GM12878 (cell line): ENCODE measurements at regions not wholly inside any gene's neighbourhood (a gene's known extent, or its start where the extent isn't known, plus 50 kb on each side); places are given as distances from the start of the nearest gene placed in this dataset.

Experiments
- ATAC-seq: fragments of 200-7000 bp; cut with Tn5 transposase; 3 replicates; pipeline ENCODE4 v1.9.1; 2020; ENCODE audit warnings: mild to moderate bottlenecking, moderate library complexity
- BruUV-seq: library from RNA; stranded (reverse); fragments of 400-500 nt; replicated peaks from 2 replicates; lab custom pipeline; 2021; lab: Mats Ljungman, UMichigan
- CTCF ChIA-PET: fragments of 300-600 bp; sonication (Branson Sonifier 250); formaldehyde crosslinking; extraction: SDS; loops from one replicate; lab custom pipeline; 2021; ENCODE audit warnings: inconsistent platforms; lab: Yijun Ruan, JAX
- POLR2A ChIA-PET: fragments of 350-600 bp; formaldehyde crosslinking; extraction: SDS; loops from one replicate; lab custom pipeline; 2021; ENCODE audit warnings: inconsistent platforms; lab: Charles Lee
- RAD21 ChIA-PET: fragments of 300-600 bp; sonication (Branson Sonifier 250); formaldehyde crosslinking; loops from one replicate; lab custom pipeline; 2023; ENCODE audit warnings: antibody characterized with exemption; ENCODE audit not compliant: unreplicated experiment; lab: Charles Lee
- SMC1A ChIA-PET: fragments of 300-600 bp; sonication (Branson Sonifier 250); formaldehyde crosslinking; loops from one replicate; lab custom pipeline; 2023; ENCODE audit not compliant: unreplicated experiment, uncharacterized antibody; lab: Charles Lee
- DNase-seq: peaks from one replicate; pipeline ENCODE4 v3.0.0-alpha.2; 2011; ENCODE audit warnings: low read depth, low spot score
- FAIRE-seq: peaks from 3 replicates; lab custom pipeline; 2011; peaks lifted over from hg19 to GRCh38; lab: Jason Lieb, UNC
- H2AFZ ChIP-seq: 2 replicates; pipeline ENCODE4 v1.6.0; 2011; ENCODE audit warnings: low read depth, low read length, control low read depth; ENCODE audit not compliant: control insufficient read depth
- H3K27ac ChIP-seq: 2 replicates; pipeline ENCODE4 v1.5.1; 2011; ENCODE audit warnings: control low read depth; ENCODE audit not compliant: control insufficient read depth, insufficient read depth
- H3K27me3 ChIP-seq, 2 experiments: replicated peaks in 1 of 2; 2 replicates each; pipeline versions ENCODE4 v1.6.0 to v1.6.1; 2011; ENCODE audit warnings: low read length in 1 of 2; ENCODE audit not compliant: control insufficient read depth in 2 of 2, insufficient read depth in 2 of 2
- H3K36me3 ChIP-seq, 2 experiments: 2 replicates each; pipeline ENCODE4 v1.5.1; 2011; ENCODE audit warnings: low read length in 1 of 2; ENCODE audit not compliant: control insufficient read depth in 2 of 2, insufficient read depth in 2 of 2
- H3K4me1 ChIP-seq: 2 replicates; pipeline ENCODE4 v1.6.1; 2011; ENCODE audit warnings: mild to moderate bottlenecking, low read length, moderate library complexity, mixed read lengths; ENCODE audit not compliant: control insufficient read depth, insufficient read depth
- H3K4me2 ChIP-seq: 2 replicates; pipeline ENCODE4 v1.6.0; 2011; ENCODE audit warnings: control low read depth; ENCODE audit not compliant: control insufficient read depth, insufficient read depth
- H3K4me3 ChIP-seq: fragments of 200-600 bp; sonication (generic); 2 replicates; pipeline ENCODE4 v1.5.1; 2016
- H3K79me2 ChIP-seq: 2 replicates; pipeline ENCODE4 v1.6.0; 2011; ENCODE audit warnings: low read length; ENCODE audit not compliant: control insufficient read depth, insufficient read depth
- H3K9ac ChIP-seq: 2 replicates; pipeline ENCODE4 v1.8.0; 2011; ENCODE audit warnings: low read length, control low read depth, mixed read lengths; ENCODE audit not compliant: control insufficient read depth, insufficient read depth
- H3K9me3 ChIP-seq: replicated peaks from 3 replicates; pipeline ENCODE4 v1.5.1; 2011; ENCODE audit warnings: mild to moderate bottlenecking, low read length; ENCODE audit not compliant: control insufficient read depth, insufficient read depth
- H4K20me1 ChIP-seq: 2 replicates; pipeline ENCODE4 v1.6.0; 2011; ENCODE audit not compliant: control insufficient read depth, insufficient read depth
- BCL11A ChIP-seq: IDR thresholded peaks from 2 replicates; pipeline ENCODE4 v1.6.1; 2011; ENCODE audit warnings: low read depth, low read length
- CTCF ChIP-seq, 3 experiments: IDR thresholded peaks in 2 of 3; conservative IDR thresholded peaks in 1 of 3; 2 replicates each; pipeline ENCODE4 v1.5.1; 2011; ENCODE audit warnings: low read depth in 3 of 3, low read length in 3 of 3, mild to moderate bottlenecking in 3 of 3, control low read depth in 2 of 3, moderate library complexity in 2 of 3, inconsistent platforms in 1 of 3, mixed read lengths in 1 of 3; ENCODE audit not compliant: control insufficient read depth in 2 of 3, insufficient read depth in 1 of 3; ENCODE audit errors: extremely low read depth in 1 of 3
- EGR1 ChIP-seq, 2 experiments: IDR thresholded peaks; 1 replicate in 1 of 2; 2 replicates in 1 of 2; pipeline ENCODE4 v1.6.1; 2011 to 2012; ENCODE audit warnings: low read depth in 2 of 2, low read length in 2 of 2, borderline replicate concordance in 1 of 2, mild to moderate bottlenecking in 1 of 2, moderate library complexity in 1 of 2
- GATAD2B ChIP-seq: fragments of 450-650 bp; conservative IDR thresholded peaks from 2 replicates; pipeline ENCODE4 v1.6.1; 2017; ENCODE audit warnings: low read depth, mild to moderate bottlenecking, moderate library complexity
- KAT2A ChIP-seq: conservative IDR thresholded peaks from 2 replicates; pipeline ENCODE4 v1.6.1; 2011; ENCODE audit warnings: low read depth, low read length; ENCODE audit not compliant: control insufficient read depth
- NFXL1 ChIP-seq: fragments of 450-650 bp; IDR thresholded peaks from 2 replicates; pipeline ENCODE4 v1.6.1; 2017; ENCODE audit warnings: antibody characterized with exemption, mild to moderate bottlenecking, borderline replicate concordance
- NRF1 ChIP-seq: conservative IDR thresholded peaks from 2 replicates; pipeline ENCODE4 v1.6.1; 2011; ENCODE audit warnings: mild to moderate bottlenecking, low read depth, low read length, improper control_type of control experiment
- POLR2A ChIP-seq: IDR thresholded peaks from 2 replicates; pipeline ENCODE4 v1.6.1; 2011; ENCODE audit warnings: low read depth, mild to moderate bottlenecking, low read length
- RELA ChIP-seq: fragments of 450-650 bp; IDR thresholded peaks from 2 replicates; pipeline ENCODE4 v1.8.0; 2014; ENCODE audit warnings: borderline replicate concordance; ENCODE audit not compliant: partially characterized antibody
- SIN3A ChIP-seq: IDR thresholded peaks from 2 replicates; pipeline ENCODE4 v1.6.1; 2012; ENCODE audit warnings: low read depth, low read length, improper control_type of control experiment
- STAT3 ChIP-seq: IDR thresholded peaks from 2 replicates; pipeline ENCODE4 v1.6.1; 2011; ENCODE audit warnings: low read depth, low read length, improper control_type of control experiment
- ZNF592 ChIP-seq: fragments of 450-650 bp; IDR thresholded peaks from 2 replicates; pipeline ENCODE4 v1.6.1; 2017; ENCODE audit warnings: mild to moderate bottlenecking, moderate library complexity
- ZNF622 ChIP-seq: fragments of 450-650 bp; IDR thresholded peaks from 2 replicates; pipeline ENCODE4 v1.6.1; 2017; ENCODE audit warnings: mild to moderate bottlenecking, inconsistent platforms
- ZNF687 ChIP-seq: fragments of 450-650 bp; IDR thresholded peaks from 2 replicates; pipeline ENCODE4 v1.6.1; 2017; ENCODE audit warnings: mild to moderate bottlenecking, moderate library complexity
- WGBS: methylation state at CpG from one replicate; pipeline ENCODE4 v1.1.6; 2016; ENCODE audit warnings: low lambda C conversion rate; ENCODE audit not compliant: insufficient replicate concordance, insufficient coverage; ENCODE audit errors: missing lambda C conversion rate; 5-methylcytosine and 5-hydroxymethylcytosine counted together
- in situ Hi-C: fragments of 300-500 bp; cut with MboI; formaldehyde crosslinking; loops from 9 replicates; pipeline ENCODE4 v1.14.3; 2018; ENCODE audit warnings: mixed read lengths
- intact Hi-C: fragments of 100-400 bp; cut with micrococcal nuclease; formaldehyde crosslinking; loops from one replicate; pipeline ENCODE4 v1.14.2; 2022; ENCODE audit not compliant: unreplicated experiment

GRCh38 chr10:4313051-4313450 lies 513.0 kb upstream of the AKR1E2 start:
- RAD21 ChIA-PET: no interaction called here
- Histone ChIP-seq H3K9me3 (no peaks in the 10 kb centered on the region), H3K4me3 (no peak overlapping the region), H3K27ac (no peak overlapping the region), H3K4me2 (no peak overlapping the region), H2AFZ (no peak overlapping the region), H3K27me3 (no peaks in the 10 kb centered on the region), H3K36me3 (no peaks in the 10 kb centered on the region), H4K20me1 (no peaks in the 10 kb centered on the region), H3K9ac (no peak overlapping the region)
- DNase-seq (no peak), ATAC-seq (no peak)
- POLR2A ChIA-PET: no interaction called here
- intact Hi-C loops (no loop called here), in situ Hi-C loops (no loop called here)
- BruUV-seq: no TSS peak
- SMC1A ChIA-PET: no interaction called here
- CTCF ChIA-PET: no interaction called here
- TF ChIP-seq POLR2A (no peak), STAT3 (no peak), CTCF (IDR thresholded peaks at IDR 0.05 in 2 of 3, conservative IDR thresholded peaks at IDR 0.05 in 1 of 3; ENCODE audit: control insufficient read depth in 2 of 3, extremely low read depth in 1 of 3, insufficient read depth in 1 of 3, low read depth in 3 of 3, low read length in 3 of 3) (no peak), BCL11A (no peak), NFXL1 (no peak), ZNF592 (no peak), SIN3A (no peak), KAT2A (no peak), RELA (no peak), EGR1 (IDR thresholded peaks at IDR 0.05; ENCODE audit: borderline replicate concordance in 1 of 2, low read depth in 2 of 2, low read length in 2 of 2) (no peak), GATAD2B (no peak), ZNF687 (no peak), ZNF622 (no peak), NRF1 (no peak)
- TF ChIP-seq, all 136 proteins: peak for 0
- no peak for FAIRE-seq
- no peaks in the 10 kb centered on the region for H3K79me2 ChIP-seq
- H3K4me1 ChIP-seq: no peaks in the 10 kb centered on the region
- WGBS: 30% methylated on average over 3 of the region's 3 CpGs
